H9 (cell line): ENCODE measurements at regions not wholly inside any gene's neighbourhood (a gene's known extent, or its start where the extent isn't known, plus 50 kb on each side); places are given as distances from the start of the nearest gene placed in this dataset.

Source experiments
- DNase-seq: peaks from one replicate; pipeline ENCODE4 v3.0.0-alpha.2; 2017
- H2AFZ ChIP-seq: one replicate; pipeline ENCODE4 v1.6.1; 2013; ENCODE audit warnings: mild to moderate bottlenecking, low read length, control low read depth, moderate library complexity
- H2AK5ac ChIP-seq: 2 replicates; pipeline ENCODE4 v1.6.1; 2013; ENCODE audit warnings: low read length, control low read depth, mixed read lengths; ENCODE audit not compliant: insufficient read length
- H2BK120ac ChIP-seq: one replicate; pipeline ENCODE4 v1.6.1; 2013; ENCODE audit warnings: low read depth, mild to moderate bottlenecking, low read length, control low read depth, inconsistent platforms; ENCODE audit not compliant: poor library complexity, severe bottlenecking
- H2BK12ac ChIP-seq: 2 replicates; pipeline ENCODE4 v1.6.1; 2013; ENCODE audit warnings: low read length, control low read depth, mixed read lengths, low read depth; ENCODE audit not compliant: insufficient read length
- H2BK15ac ChIP-seq: 2 replicates; pipeline ENCODE4 v1.6.1; 2013; ENCODE audit warnings: low read depth, low read length, control low read depth
- H2BK20ac ChIP-seq: one replicate; pipeline ENCODE4 v1.6.1; 2013; ENCODE audit warnings: low read depth, mild to moderate bottlenecking, low read length, control low read depth, inconsistent platforms; ENCODE audit not compliant: poor library complexity, severe bottlenecking
- H2BK5ac ChIP-seq: 2 replicates; pipeline ENCODE4 v1.6.1; 2013; ENCODE audit warnings: low read length, control low read depth, mixed read lengths; ENCODE audit not compliant: insufficient read length
- H3K14ac ChIP-seq: 2 replicates; pipeline ENCODE4 v1.6.1; 2013; ENCODE audit warnings: low read length, control low read depth; ENCODE audit not compliant: insufficient read depth
- H3K18ac ChIP-seq: 2 replicates; pipeline ENCODE4 v1.6.1; 2013; ENCODE audit warnings: low read depth, mild to moderate bottlenecking, mixed read lengths, low read length, control low read depth; ENCODE audit not compliant: insufficient read length
- H3K23ac ChIP-seq: 2 replicates; pipeline ENCODE4 v1.6.1; 2013; ENCODE audit warnings: low read length, control low read depth, mixed read lengths, low read depth; ENCODE audit not compliant: insufficient read length
- H3K23me2 ChIP-seq: 2 replicates; pipeline ENCODE4 v1.6.1; 2013; ENCODE audit warnings: low read depth, mild to moderate bottlenecking, mixed read lengths, low read length, control low read depth; ENCODE audit not compliant: insufficient read length, poor library complexity, severe bottlenecking
- H3K27ac ChIP-seq: 2 replicates; pipeline ENCODE4 v1.5.1; 2013; ENCODE audit warnings: low read length, control low read depth, mixed read lengths, low read depth; ENCODE audit not compliant: insufficient read length
- H3K27me3 ChIP-seq: 2 replicates; pipeline ENCODE4 v1.6.1; 2013; ENCODE audit warnings: low read length, control low read depth, inconsistent platforms; ENCODE audit not compliant: insufficient read depth
- H3K4ac ChIP-seq: 2 replicates; pipeline ENCODE4 v1.6.1; 2013; ENCODE audit warnings: low read depth, mild to moderate bottlenecking, control low read depth, inconsistent platforms, low read length, moderate library complexity
- H3K4me1 ChIP-seq: 2 replicates; pipeline ENCODE4 v1.6.1; 2013; ENCODE audit warnings: low read length, control low read depth, inconsistent platforms; ENCODE audit not compliant: insufficient read depth
- H3K4me2 ChIP-seq: 2 replicates; pipeline ENCODE4 v1.6.1; 2013; ENCODE audit warnings: low read length, control low read depth, mixed read lengths; ENCODE audit not compliant: insufficient read length, insufficient read depth
- H3K56ac ChIP-seq: 2 replicates; pipeline ENCODE4 v1.6.1; 2013; ENCODE audit warnings: low read depth, mild to moderate bottlenecking, mixed read lengths, low read length, control low read depth; ENCODE audit not compliant: insufficient read length
- H3K79me1 ChIP-seq: 2 replicates; pipeline ENCODE4 v1.6.1; 2013; ENCODE audit warnings: low read depth, mild to moderate bottlenecking, moderate library complexity, low read length, control low read depth, inconsistent platforms; ENCODE audit not compliant: insufficient read depth, poor library complexity, severe bottlenecking
- H3K79me2 ChIP-seq: 2 replicates; pipeline ENCODE4 v1.6.1; 2013; ENCODE audit warnings: low read length, control low read depth, inconsistent platforms; ENCODE audit not compliant: insufficient read depth
- H3K9ac ChIP-seq: 2 replicates; pipeline ENCODE4 v1.6.1; 2013; ENCODE audit warnings: low read length, control low read depth, mixed read lengths; ENCODE audit not compliant: insufficient read length; ENCODE audit errors: extremely low read depth
- H3K9me3 ChIP-seq: one replicate; pipeline ENCODE4 v1.6.1; 2013; ENCODE audit warnings: low read depth, low read length, inconsistent platforms; ENCODE audit not compliant: control insufficient read depth
- H3T11ph ChIP-seq: one replicate; pipeline ENCODE4 v1.6.1; 2013; ENCODE audit warnings: mild to moderate bottlenecking, low read length, control low read depth, inconsistent platforms
- H4K20me1 ChIP-seq: one replicate; pipeline ENCODE4 v1.6.1; 2013; ENCODE audit not compliant: control insufficient read depth, insufficient read length, insufficient read depth
- H4K5ac ChIP-seq: 2 replicates; pipeline ENCODE4 v1.6.1; 2013; ENCODE audit warnings: low read depth, mild to moderate bottlenecking, mixed read lengths, low read length, control low read depth; ENCODE audit not compliant: insufficient read length
- H4K8ac ChIP-seq: replicated peaks from 2 replicates; pipeline ENCODE4 v1.6.1; 2013; ENCODE audit warnings: low read length, control low read depth, mixed read lengths, low read depth; ENCODE audit not compliant: insufficient read length
- H4K91ac ChIP-seq: 2 replicates; pipeline ENCODE4 v1.6.1; 2013; ENCODE audit warnings: low read depth, mild to moderate bottlenecking, moderate library complexity, mixed read lengths, low read length, control low read depth; ENCODE audit not compliant: insufficient read length
- H3K27ac Mint-ChIP-seq, 3 experiments: 2 replicates in 2 of 3; 3 replicates in 1 of 3; pipeline ENCODE4 v1.8.0; 2020 to 2021; ENCODE audit warnings: mixed read lengths in 3 of 3, mild to moderate bottlenecking in 1 of 3, moderate library complexity in 1 of 3
- H3K27me3 Mint-ChIP-seq: 2 replicates; pipeline ENCODE4 v1.8.0; 2021; ENCODE audit warnings: low read depth, mild to moderate bottlenecking, moderate library complexity, mixed read lengths
- H3K36me3 Mint-ChIP-seq, 3 experiments: 2 replicates in 2 of 3; 3 replicates in 1 of 3; pipeline ENCODE4 v1.8.0; 2020 to 2021; ENCODE audit warnings: low read depth in 3 of 3, mixed read lengths in 3 of 3; ENCODE audit not compliant: insufficient read depth in 1 of 3
- H3K4me1 Mint-ChIP-seq, 2 experiments: 2 replicates each; pipeline ENCODE4 v1.8.0; 2020; ENCODE audit warnings: mixed read lengths in 2 of 2
- H3K4me3 Mint-ChIP-seq, 2 experiments: 2 replicates in 1 of 2; 3 replicates in 1 of 2; pipeline ENCODE4 v1.8.0; 2020 to 2021; ENCODE audit warnings: mild to moderate bottlenecking in 2 of 2, mixed read lengths in 2 of 2, moderate library complexity in 1 of 2
- H3K9me3 Mint-ChIP-seq, 2 experiments: 2 replicates in 1 of 2; 3 replicates in 1 of 2; pipeline ENCODE4 v1.8.0; 2020; ENCODE audit warnings: mild to moderate bottlenecking in 2 of 2, mixed read lengths in 2 of 2, moderate library complexity in 1 of 2
- CTCF ChIP-seq: fragments of 200-600 bp; sonication (generic); conservative IDR thresholded peaks from 3 replicates; pipeline ENCODE4 v1.8.0; 2021; ENCODE audit warnings: antibody characterized with exemption, mild to moderate bottlenecking
- WGBS: extraction: QIAGEN DNeasy Blood & Tissue Kit; methylation state at CpG from one replicate; pipeline ENCODE4 v1.1.7; 2013; ENCODE audit warnings: missing lambda C conversion rate, low lambda C conversion rate, mixed read lengths; ENCODE audit not compliant: insufficient read length; ENCODE audit errors: extremely low coverage; 5-methylcytosine and 5-hydroxymethylcytosine counted together

GRCh38 chr4:123017636-123018395, 95.4 kb upstream of the NUDT6 start:
- Mint-ChIP-seq H3K4me3 (no peak overlapping the region), H3K27ac (no peak overlapping the region; a peak in 1 of 7 replicates), H3K27me3 (no peaks in the 10 kb centered on the region), H3K4me1 (no peaks in the 10 kb centered on the region; a peak in 2 of 4 replicates), H3K9me3 (peaks cover 12 to 20% of the 10 kb centered on the region in 2 experiments; a peak in 4 of 5 replicates), H3K36me3 (peaks cover 27 to 42% (median 29%) of the 10 kb centered on the region in 3 experiments)
- Histone ChIP-seq H3K23ac (no peak overlapping the region), H2AFZ (no peak overlapping the region), H4K5ac (no peak overlapping the region), H3T11ph (no peak overlapping the region), H2BK20ac (no peak overlapping the region), H2AK5ac (no peak overlapping the region), H3K4ac (no peak overlapping the region), H3K79me1 (no peaks in the 10 kb centered on the region), H3K4me1 (no peaks in the 10 kb centered on the region), H4K20me1 (no peaks in the 10 kb centered on the region), H3K14ac (no peak overlapping the region), H3K9ac (no peak overlapping the region), H2BK120ac (no peak overlapping the region), H2BK5ac (no peak overlapping the region), H3K18ac (no peak overlapping the region), H2BK12ac (no peak overlapping the region), H3K79me2 (no peaks in the 10 kb centered on the region), H4K91ac (no peak overlapping the region), H3K23me2 (no peaks in the 10 kb centered on the region), H3K9me3 (no peaks in the 10 kb centered on the region), H3K4me2 (no peak overlapping the region), H3K56ac (no peak overlapping the region), H3K27ac (no peak overlapping the region), H3K27me3 (no peaks in the 10 kb centered on the region), H4K8ac (no peak overlapping the region), H2BK15ac (no peak overlapping the region)
- 100% methylated on average over 2 of the region's 3 CpGs for WGBS
- no peak for TF ChIP-seq CTCF
- DNase-seq, result no peak
